ENCODE measurements at regions not wholly inside any gene's neighbourhood (a gene's known extent, or its start where the extent isn't known, plus 50 kb on each side); places are given as distances from the start of the nearest gene placed in this dataset.

- no peaks in the 10 kb centered on the region for H3K4me1 ChIP-seq (ENCODE audit: control insufficient read depth in 1 of 2, insufficient read depth in 2 of 2, low read length in 2 of 2)
- Mint-ChIP-seq H3K9me3 (no peaks in the 10 kb centered on the region), H3K27me3 (ENCODE audit: low read depth in 3 of 3) (peaks cover 0 to 3% (median 0%) of the 10 kb centered on the region in 3 donors), H3K4me1 (no peaks in the 10 kb centered on the region), H3K36me3 (no peaks in the 10 kb centered on the region), H3K4me3 (no peak overlapping the region), H3K27ac (no peak overlapping the region)
- H3K36me3 ChIP-seq (replicated peaks in 1 of 2; ENCODE audit: control insufficient read depth in 1 of 2, insufficient read depth in 2 of 2, low read length in 2 of 2): no peaks in the 10 kb centered on the region
- H3K27me3 ChIP-seq (ENCODE audit: control insufficient read depth in 2 of 2, insufficient read depth in 2 of 2, low read length in 2 of 2): no peaks in the 10 kb centered on the region
- WGBS (ENCODE audit: insufficient coverage): no CpG with 5 or more reads among the region's 1 CpG
- no peak overlapping the region for H3K4me2 ChIP-seq (replicated peaks; ENCODE audit: extremely low read depth, low read length, poor library complexity, severe bottlenecking)
- H3K27ac ChIP-seq (ENCODE audit: low read depth in 1 of 2, low read length in 2 of 2): no peak overlapping the region
- H3K9me3 ChIP-seq (replicated peaks in 1 of 2; ENCODE audit: control insufficient read depth in 1 of 2, insufficient read depth in 1 of 2, low read length in 2 of 2): no peaks in the 10 kb centered on the region
- intact Hi-C loops (cut with micrococcal nuclease): no loop called here
- TF ChIP-seq CTCF (IDR thresholded peaks at IDR 0.05): no peak
- H2AFZ ChIP-seq (ENCODE audit: insufficient read depth, low read depth, low read length, poor library complexity, severe bottlenecking): no peak overlapping the region
- H4K20me1 ChIP-seq (ENCODE audit: insufficient read depth, low read length): no peaks in the 10 kb centered on the region
- H3K4me3 ChIP-seq (replicated peaks in 1 of 3; ENCODE audit: low read depth in 2 of 3, low read length in 3 of 3): no peak overlapping the region
- no peak overlapping the region for H3K9ac ChIP-seq (ENCODE audit: insufficient read depth, low read length, poor library complexity, severe bottlenecking)
- no peaks in the 10 kb centered on the region for H3K79me2 ChIP-seq (ENCODE audit: insufficient read depth, low read length)
- DNase-seq: no peak
Observed at GRCh38 chrX:121322159-121322558, 274.7 kb downstream of the GLUD2 start.

DNA sequence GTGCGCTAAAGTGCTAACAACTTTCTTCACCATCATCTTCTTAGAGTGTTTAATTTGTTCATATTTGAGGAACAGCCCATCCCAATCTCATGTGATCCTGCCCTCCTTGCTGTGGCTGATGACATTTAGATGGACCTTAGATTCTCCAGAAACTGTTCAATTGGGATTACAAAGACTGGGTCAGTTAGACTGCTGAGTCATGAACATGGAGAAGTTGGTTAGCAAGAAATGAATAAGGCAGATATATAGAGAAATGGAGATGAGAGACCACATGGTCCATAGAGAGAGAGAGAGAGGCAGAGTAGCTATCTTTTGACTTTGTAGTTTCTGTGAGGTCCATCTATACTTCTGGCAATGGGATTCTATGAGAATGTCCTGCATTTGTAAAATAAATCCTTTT lies 275.9 kb downstream of the GLUD2 start:
- H3K4me1 Mint-ChIP-seq: no peaks in the 10 kb centered on the region
- H3K36me3 Mint-ChIP-seq: no peaks in the 10 kb centered on the region
- no peak for DNase-seq
- Histone ChIP-seq H3K27ac (ENCODE audit: low read depth in 1 of 2, low read length in 2 of 2) (no peak overlapping the region), H3K9ac (ENCODE audit: insufficient read depth, low read length, poor library complexity, severe bottlenecking) (no peak overlapping the region), H3K4me2 (replicated peaks; ENCODE audit: extremely low read depth, low read length, poor library complexity, severe bottlenecking) (no peak overlapping the region), H3K4me3 (replicated peaks in 1 of 3; ENCODE audit: low read depth in 2 of 3, low read length in 3 of 3) (no peak overlapping the region), H3K4me1 (ENCODE audit: control insufficient read depth in 1 of 2, insufficient read depth in 2 of 2, low read length in 2 of 2) (no peaks in the 10 kb centered on the region), H3K36me3 (replicated peaks in 1 of 2; ENCODE audit: control insufficient read depth in 1 of 2, insufficient read depth in 2 of 2, low read length in 2 of 2) (no peaks in the 10 kb centered on the region), H2AFZ (ENCODE audit: insufficient read depth, low read depth, low read length, poor library complexity, severe bottlenecking) (no peak overlapping the region), H4K20me1 (ENCODE audit: insufficient read depth, low read length) (no peaks in the 10 kb centered on the region), H3K9me3 (replicated peaks in 1 of 2; ENCODE audit: control insufficient read depth in 1 of 2, insufficient read depth in 1 of 2, low read length in 2 of 2) (no peaks in the 10 kb centered on the region), H3K79me2 (ENCODE audit: insufficient read depth, low read length) (no peaks in the 10 kb centered on the region), H3K27me3 (ENCODE audit: control insufficient read depth in 2 of 2, insufficient read depth in 2 of 2, low read length in 2 of 2) (no peaks in the 10 kb centered on the region)
- TF ChIP-seq CTCF (IDR thresholded peaks at IDR 0.05): no peak
- no peaks in the 10 kb centered on the region for H3K9me3 Mint-ChIP-seq
- H3K4me3 Mint-ChIP-seq: no peak overlapping the region
- intact Hi-C loops (cut with micrococcal nuclease): no loop called here
- no peak overlapping the region for H3K27ac Mint-ChIP-seq
- no CpG with 5 or more reads among the region's 1 CpG for WGBS (ENCODE audit: insufficient coverage)
- peaks cover 0 to 3% (median 0%) of the 10 kb centered on the region in 3 donors for H3K27me3 Mint-ChIP-seq (ENCODE audit: low read depth in 3 of 3)

Data from CD14-positive monocyte (primary cell).